ENCODE measurements at regions not wholly inside any gene's neighbourhood (a gene's known extent, or its start where the extent isn't known, plus 50 kb on each side); places are given as distances from the start of the nearest gene placed in this dataset.
A peak's percentile ranks its signal among the peaks of the same experiment; 100 is the strongest.

DNA sequence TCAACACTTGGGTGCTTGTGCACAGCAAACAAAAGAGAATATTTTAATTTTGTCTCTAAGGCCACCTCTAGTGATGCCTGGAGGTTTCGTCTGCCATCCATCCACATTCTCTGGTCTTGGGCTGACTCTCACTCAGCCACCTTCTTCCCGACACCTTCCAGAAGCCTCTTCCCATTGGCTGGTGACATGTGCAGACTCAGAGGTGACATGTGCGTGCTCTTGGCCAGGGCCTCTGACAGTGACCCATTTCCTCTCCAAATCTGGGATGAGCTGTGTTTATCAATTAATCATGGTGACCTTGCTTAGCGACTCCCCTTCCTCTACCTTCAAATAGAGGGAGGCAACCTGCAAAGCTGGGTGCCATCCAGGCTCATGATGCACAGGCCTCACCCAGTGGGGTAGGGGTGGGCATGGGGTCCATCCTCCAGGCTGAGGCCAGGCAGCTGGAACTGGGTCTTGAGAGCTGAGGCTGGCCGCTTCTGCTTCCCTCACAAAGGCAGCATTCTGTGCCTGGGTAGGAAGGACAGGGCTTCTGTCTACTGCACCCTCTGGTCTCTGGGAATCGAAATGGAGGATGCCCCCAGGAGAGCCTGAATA is 91.8 kb downstream of the DHCR7 start:
- DNase-seq = no peak

DNA sequence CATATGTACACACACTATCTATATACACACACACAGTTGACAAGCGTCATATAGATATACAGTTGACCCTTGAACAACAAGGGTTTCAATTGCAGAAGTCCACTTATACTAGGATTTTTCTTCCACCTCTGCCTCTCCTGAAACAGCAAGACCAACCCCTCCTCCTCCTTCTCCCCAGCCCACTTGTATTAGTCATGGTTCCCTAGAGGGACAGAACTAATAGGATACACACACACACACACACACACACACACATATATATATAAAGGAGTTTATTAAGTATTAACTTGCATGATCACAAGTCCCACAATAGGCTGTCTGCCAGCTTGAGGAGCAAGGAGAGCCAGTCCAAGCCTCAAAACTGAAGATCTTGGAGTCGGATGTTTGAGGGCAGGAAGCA is 92.9 kb downstream of the DHCR7 start:
- peak; percentile 24 for DNase-seq

DNA sequence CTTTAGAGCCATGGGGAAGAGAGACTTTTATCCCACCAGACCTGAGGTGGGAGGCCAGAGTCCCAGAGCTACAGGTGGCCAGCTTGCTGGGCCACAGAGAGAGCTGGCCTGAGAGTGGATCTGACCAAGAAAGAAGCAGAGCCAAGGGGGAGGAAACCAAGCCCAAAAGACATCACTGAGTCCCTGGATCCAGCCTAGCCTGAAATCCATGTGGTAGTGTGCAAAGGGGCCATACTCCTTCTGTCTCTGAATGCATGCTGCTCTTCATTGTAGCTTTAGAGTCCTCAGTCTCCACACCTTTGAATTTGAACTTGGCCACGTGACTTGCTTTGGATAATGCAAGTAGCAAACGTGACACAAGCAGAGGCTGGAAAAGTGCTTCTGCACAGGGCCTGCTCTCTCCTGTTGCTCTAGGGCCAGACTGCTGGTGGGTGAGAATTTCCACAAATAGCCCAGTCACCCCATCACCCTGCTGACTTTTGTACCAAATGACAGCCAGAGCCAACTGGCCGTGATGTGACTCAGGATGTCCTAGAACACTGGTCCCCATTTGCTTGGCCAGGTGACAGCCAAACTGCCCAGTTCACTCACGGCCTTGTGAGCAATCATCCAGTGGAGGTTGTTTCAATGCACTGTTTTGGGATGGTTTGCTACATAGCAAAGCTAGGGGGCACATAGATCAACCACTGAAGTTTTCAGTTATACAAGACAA is 93.6 kb downstream of the DHCR7 start:
- no peak for DNase-seq

DNA sequence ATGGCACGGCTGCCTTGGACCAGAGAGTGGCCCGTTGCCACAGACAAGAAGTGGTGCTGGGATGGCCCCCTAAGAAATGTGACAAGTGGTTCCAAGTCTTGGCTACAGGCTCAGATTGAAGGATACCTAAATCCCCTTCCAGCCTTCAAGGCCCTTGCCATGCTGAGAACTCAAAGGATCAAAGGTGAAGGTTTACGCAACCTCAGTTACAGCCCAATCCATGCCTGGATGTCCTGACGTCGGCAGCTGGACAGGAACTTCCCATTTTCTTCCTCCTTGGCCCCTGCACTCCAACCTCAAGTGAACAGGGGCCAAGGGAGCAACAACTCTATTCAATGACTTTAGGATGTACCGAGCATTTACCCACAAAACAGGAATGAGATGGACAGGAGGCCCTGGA is 95.4 kb downstream of the DHCR7 start:
- no peak for DNase-seq

DNA sequence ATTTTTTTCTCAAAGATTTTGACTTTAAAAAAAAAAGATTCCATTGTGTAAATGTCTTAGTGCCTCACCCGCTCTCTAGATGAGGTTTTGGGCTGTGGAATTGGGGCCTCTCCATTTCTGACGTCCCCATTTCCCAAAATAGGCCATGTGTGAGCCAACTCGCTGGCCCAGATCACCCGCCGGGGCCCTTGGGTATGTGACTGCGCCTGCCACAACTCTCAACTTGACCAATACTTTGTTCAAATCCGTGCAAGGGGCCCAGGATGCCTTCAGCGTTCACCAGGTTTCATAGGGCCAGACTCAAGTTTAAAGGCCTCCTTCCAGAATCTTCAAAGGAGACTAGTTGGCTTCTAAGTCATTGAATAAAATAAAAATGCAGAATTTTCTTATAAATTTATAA is 96.0 kb downstream of the DHCR7 start:
- no peak for DNase-seq

DNA sequence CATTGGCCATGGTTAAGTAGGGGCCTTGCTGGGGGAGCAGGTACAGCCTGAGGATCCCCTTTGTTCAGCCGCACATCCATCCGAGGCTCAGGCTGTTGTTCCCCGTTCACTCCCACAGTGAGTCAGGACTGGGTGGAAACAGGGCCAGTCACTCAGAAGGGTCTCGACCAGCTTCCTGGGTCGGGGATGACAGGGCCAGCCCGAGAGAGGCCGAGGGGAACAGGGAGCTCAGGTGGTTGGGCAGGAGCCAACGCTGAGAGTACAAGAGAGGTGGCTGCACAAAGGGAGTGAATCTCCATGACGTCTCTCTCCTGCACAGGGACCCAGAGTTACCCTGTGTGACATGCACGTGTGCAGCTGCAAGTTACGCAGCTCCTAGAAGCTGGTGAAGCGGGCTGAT is 97.2 kb upstream of the SHANK2 start:
- DNase-seq = no peak

DNA sequence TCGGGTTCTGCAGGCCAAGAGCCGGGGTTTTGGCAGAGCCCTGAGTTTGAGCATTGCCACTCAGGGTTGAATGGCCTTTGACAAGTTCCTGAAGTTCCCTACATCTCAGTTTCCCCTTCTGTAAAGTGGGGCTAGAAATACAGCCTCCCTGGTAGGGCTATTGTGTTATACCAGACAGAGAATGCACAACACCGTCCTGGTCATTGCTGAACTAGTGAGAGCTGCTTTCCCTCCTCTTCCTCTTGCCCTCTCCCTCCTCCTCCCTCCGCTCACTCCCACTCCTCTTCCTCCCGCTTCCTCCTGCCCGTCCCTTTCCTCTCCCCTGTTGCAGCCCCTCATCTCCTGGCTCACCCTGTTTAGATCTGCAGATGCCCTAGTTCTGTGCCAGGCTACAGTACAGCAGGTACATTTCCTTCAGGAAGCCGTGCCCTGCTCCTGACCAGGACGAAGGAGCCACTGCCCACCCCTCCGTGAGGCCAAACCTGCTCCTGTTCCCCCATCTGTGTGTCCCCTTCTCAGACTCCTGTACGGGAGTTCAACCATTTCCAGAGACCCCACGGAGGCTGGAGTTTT is 91.5 kb upstream of the SHANK2 start:
- no peak for DNase-seq

DNA sequence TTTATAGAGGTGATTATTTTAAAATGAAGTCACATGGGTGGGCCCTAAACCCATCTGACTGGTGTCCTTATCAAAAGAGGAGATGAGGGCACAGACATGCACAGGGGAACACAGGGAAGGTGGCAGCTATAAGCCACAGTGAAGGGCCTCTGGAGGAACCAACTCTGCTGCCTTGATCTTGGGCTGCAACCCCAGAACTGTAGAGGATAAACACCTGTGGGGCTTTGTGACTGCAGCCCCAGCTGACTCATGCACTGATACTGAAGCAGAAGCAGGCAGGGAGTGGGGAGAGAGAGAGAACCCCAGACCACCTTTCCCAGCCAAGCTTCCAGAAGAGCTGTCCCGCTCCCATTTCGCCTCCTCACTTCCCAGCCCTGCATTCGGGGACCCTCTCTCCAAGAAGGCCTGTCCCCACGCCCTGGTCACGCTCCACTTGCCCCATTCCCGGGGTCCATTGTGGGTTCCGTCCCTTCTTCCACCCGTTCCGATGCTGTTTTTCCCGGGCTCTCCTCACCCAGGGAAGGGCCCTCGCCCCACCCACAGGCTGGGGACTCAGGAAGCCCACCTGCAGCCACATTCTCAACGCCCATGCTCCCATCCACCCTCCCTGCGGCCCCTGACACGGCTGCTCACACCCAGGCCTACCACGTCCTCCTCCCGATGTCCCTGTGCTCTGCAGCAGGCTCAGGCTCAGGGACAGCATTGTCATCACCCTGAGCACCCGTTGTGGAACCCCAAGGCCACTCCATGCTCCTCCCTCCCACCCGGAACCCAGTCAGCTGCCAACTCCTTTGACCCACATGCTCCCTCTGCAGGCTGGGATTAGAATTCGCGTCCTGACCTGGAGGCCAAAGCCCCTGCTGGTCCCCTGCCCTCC is 90.8 kb upstream of the SHANK2 start:
- DNase-seq = peak; percentile 15

DNA sequence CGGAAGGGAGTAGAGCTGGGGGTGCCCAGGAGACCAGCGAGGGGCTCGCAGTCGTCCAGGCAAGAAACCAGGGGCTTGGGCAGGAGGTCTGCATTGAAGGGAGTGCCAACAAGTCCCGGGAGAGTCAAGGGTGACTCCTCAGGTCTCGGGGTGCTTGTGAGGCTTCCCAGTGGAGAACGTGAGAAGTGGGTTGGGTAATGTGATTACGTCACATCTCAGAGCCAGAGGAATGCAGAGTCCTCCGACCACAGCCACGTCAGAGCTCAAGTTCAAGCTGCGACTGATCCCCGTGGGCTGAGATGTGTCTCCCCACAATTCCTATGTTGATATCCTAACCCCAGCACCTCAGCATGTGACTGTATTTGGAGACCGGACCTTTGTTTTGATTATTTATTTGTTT is 89.7 kb upstream of the SHANK2 start:
- DNase-seq = no peak

DNA sequence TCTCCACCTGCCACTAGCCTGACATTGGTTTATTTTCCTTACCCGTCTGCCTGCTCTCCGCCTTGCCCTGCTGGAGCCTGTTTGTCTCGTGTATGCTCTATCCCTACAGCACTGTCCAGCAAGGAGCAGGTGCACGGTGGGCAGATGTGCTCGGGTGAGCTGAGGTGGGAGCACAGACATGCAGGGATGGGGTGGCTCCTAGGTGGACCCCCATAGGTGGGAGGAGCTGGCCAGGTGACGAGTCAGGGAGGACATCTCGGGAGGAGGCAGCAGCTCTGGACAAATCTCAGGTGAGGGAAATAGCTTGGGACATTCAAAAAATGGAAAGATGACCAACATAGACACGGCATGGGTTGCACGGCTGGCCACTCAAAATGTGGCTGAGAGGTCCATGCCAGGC is 89.2 kb upstream of the SHANK2 start:
- DNase-seq = no peak

DNA sequence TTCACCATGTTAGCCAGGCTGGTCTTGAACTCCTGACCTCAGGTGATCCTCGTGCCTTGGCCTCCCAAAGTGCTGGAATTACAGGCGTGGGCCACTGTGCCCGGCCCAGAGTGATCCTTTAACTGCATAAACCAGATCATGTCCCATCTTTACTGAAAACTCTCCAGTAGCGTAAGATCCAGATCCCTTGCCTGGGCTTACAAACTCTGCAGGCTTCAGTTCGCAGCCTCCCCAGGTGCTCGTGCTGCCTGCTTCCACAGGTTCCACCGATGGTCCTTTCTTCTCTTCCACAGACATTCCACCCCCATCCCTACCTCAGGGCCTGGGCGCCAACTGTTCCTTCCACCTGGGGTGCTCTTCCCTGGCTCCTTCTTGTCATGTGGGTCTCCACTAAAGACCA is 88.8 kb upstream of the SHANK2 start:
- no peak for DNase-seq

DNA sequence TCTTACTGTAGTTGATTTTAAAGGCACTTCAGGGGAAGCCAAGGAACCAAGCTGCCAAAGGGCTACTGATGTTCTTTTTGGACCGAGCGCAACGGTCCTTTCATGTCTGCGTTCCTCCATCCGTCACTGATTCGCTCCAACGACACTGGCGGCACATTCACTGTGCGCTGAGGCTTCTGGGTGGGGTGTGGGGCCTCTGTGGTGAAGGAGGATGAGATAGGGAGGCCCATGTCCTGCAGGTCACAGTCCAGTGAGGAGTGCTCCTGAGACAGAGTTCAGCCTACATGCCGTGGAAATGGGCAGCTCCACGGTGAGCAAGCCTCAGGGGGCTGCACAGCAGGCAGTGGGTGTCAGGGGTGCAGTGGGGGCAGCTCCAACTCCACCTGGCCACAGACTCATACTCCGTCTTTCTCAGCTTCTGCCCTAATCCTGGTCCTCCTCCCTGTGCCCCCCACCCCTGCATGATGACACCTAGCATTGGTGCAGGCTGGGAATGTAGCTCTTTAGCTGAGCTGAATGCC is 87.8 kb upstream of the SHANK2 start:
- no peak for DNase-seq

DNA sequence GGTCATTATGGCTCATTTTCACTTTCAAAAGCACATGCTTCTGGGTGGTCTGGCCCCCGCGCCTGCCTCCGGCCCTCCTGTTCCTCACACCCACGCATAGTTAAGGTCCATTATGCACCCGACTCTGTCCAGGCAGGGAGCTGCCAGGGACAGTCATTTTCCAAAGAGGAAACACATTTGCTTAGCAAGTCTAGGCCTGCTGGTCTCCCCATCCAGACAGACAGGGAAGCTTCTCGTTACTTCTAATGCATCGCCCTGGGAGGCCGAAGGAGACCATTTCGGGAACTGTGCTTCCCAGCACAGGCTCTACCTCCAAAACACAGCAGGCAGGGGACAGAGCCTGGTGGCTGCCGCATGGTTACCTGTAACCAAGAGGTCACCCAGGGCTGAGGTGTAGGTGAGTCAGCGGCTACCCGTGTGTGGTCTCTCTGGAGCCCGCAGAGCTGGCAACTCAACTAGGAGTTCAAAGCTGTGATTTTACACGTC is 87.1 kb upstream of the SHANK2 start:
- no peak for DNase-seq

DNA sequence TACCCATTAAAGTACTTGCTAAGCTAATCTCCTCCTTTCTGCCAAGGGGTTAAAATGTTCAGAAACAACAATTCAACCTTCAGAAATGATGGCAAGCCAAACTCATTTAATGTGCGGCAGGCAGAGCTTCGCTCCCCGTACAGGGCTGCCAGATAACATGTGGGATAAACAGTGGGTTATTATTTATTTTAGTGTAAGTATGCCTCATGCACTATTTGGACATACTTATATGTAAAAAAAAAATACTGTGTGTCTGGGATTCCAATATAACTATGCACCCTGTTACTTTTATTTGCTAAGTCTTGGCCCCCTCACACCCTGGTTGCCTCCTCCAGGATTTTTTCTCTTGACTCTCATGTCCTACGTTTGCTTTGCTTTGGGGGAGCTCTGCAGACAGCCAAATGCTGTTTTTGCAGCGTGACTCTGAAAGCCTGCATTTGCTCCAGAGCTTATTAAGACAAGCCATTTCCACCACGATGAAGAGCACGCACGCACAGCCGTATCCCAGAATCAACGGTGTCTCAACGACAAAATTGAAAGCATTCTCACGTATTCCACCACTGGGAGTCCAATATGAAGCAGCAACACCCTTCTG is 86.5 kb upstream of the SHANK2 start:
- no peak for DNase-seq

DNA sequence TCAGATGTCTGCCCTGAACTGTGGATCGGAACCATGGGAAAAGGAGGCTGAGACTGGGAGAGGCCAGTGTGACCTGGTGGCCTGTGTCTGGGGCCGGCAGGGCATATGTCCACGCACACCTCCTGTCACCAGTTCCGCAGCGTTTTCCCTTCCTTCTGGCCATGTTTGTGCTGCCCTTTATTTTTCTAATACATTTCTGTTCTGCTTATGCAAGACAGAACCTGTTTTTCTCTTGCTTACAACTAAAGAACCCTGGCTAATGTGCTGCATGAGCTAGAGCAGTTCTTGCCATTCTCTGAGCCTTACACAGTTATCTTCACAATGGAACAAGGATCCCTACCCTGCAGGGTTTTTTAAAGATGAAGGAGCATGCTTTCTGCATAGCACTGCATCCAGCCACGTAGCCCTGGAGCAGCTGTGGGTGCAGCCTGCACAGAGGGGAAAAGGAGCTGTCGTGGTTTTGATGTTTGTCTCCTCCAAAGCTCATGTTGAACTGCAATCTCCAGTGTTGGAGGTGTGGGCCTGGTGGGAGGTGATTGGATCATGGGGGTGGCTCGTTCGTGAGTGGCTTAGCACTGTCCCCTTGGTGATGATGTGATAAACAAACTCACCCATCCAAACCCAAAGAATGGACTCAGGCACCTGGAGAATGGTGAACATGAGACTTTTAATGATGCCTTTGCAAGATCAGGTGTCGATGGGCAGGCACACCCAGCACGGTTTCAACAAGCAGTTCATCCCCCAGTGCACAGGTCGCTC is 84.8 kb upstream of the SHANK2 start:
- no peak for DNase-seq

DNA sequence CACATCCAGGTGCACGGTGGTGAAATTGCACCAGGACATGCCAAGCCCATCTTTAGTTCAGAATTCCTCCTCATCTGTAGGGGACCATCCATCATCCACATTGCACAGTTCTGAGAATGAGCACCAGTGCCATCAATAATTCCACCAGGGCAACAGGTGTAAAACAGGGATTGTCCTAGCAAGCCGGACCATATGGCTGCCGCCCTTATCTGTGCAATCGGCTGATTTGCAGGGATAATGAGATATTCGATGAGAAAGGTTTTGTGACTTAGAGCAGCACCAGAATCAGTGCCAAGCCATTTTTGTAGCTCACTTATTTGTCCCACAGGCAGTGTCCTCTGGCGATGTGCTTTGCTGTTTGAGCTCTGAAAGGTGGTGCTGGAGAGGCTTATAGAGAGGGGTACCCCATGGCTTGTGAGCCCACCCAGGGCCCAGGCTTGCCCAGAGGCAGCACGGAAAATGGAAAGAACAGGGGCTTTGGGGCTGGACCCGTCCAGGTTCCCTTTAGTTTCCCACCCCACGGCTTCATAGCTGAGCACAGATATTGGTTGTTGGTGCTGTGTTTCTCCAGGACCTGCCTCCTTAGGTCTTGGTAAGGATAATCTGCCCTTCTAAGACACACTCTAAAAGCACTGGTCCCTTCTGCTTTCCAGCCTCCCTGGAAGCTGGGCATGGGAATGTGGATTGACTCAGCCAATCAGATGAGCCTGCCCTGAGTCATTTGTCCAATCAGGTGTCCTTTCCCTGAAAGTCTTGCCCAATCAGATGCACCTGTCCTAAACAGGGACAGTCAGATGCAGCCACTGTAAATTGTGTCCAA is 84.0 kb upstream of the SHANK2 start:
- DNase-seq = no peak

DNA sequence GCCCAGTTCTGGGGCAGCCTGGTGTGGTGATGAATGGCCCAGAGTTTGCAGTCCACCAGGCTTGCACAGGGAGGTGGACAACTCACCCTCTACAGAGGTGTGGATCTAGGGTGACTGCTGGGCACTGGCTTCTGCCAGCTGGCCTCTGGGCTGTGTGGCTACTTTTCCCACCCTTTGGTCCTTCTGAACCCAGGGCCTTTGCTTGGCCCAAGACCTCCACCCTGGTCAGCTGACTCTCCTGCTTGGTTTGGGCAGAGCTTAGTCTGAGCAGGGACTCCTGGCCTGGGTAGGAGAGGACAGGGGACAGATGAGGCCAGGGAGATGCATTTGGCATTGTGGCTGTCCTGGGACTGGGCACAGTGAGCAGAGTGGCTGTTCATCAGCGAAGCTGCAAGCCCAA is 83.0 kb upstream of the SHANK2 start:
- DNase-seq = no peak

DNA sequence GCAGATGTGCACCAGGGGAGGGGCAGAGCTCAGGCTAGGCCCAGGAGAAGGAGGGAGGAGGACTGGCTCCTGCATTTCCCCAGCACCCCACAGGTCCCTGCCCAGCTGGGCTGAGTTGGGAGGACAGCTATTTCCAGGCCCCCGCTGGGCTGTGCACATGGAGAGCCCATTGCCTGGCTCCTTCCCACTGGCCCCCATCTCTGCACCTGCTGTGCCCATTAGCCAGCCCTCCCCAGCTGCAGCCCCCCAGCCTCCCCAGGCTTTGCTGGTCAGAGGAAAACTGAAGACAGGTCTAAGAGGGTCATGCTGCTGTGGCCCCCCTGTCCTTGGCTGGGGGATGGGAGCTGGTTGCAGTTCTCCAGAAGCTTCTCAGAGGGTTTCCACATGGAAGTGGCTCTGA is 81.8 kb upstream of the SHANK2 start:
- no peak for DNase-seq

DNA sequence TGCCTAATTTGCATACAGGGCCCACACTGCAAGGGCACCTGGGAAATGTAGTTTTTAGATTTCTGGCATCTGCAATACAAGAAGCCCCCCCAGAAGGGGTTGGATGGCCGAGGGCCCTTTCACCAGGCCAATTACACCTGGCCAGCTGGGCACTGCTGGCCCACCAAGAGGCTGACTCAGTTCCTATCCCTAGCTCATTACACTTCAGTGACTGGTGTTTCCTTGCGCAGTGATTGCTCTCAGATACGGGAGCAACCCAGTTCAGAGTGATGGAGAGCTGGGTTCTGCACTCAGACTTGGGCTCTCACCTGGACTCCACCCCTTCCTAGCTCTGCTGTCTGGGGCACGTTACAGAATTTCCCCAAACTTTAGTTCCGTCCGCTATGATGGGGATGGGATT is 81.1 kb upstream of the SHANK2 start:
- DNase-seq = no peak

DNA sequence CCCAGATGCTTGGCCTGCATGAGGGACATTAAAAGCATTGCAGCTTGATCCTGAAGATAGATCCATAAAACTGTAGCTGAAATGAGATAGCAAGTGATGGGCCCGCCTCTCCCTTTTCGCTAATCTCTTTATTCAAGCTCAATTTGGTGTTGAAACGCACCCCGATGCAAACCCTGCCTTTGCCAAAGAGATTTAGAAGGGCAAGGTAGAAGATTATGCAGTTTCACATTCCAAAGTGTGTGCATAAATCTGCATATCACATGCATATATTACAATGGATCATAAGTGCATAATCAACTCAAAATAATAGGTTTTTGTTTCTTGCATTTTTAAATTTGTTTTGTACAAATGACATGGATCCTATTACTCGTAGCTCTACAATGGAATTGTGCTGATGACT is 80.1 kb upstream of the SHANK2 start:
- no peak for DNase-seq

DNA sequence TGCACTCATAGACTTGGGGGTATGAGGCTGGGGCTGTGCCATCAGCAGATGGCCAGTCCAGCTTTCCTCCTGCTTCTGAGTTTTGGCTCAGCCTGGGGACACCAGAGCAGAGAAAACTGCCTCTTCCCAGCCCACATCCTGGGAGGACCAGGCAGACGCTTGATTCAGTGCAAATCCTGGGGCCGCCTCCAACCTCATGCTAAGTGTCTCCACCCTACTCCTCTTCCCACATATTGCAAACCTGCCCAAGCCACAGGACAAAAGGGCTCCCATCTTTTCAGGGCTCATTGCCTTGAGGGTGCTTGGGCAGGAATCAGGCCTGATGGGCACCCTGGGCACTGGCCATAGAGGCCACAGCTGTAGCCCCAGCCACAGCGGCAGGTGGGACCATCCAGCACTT is 79.7 kb upstream of the SHANK2 start:
- DNase-seq = no peak

Measured in fibroblast of upper back skin (primary cell).